AG04449 (cell line): ENCODE measurements at regions not wholly inside any gene's neighbourhood (a gene's known extent, or its start where the extent isn't known, plus 50 kb on each side); places are given as distances from the start of the nearest gene placed in this dataset.
"Not testable (repeated sequence)": the region's sequence is repeated elsewhere in the genome, so short reads cannot be mapped to it uniquely, and the experiment has no call there.

ENCODE experiments used
- CTCF ChIA-PET: fragments of 350-600 bp; formaldehyde crosslinking; extraction: SDS; loops from one replicate; lab custom pipeline; 2021; ENCODE audit warnings: antibody characterized with exemption; lab: Yijun Ruan, JAX
- POLR2A ChIA-PET: fragments of 400-600, 350-600 bp; formaldehyde crosslinking; extraction: SDS; loops from one replicate; lab custom pipeline; 2020; ENCODE audit warnings: antibody characterized with exemption, inconsistent platforms; lab: Yijun Ruan, JAX
- DNase-seq: peaks from one replicate; pipeline ENCODE4 v3.0.0-alpha.2; 2010; ENCODE audit warnings: low read depth, low spot score
- H3K4me3 ChIP-seq: 2 replicates; pipeline ENCODE4 v1.5.1; 2011; ENCODE audit warnings: low read depth, mild to moderate bottlenecking, control low read depth, low read length
- CTCF ChIP-seq: IDR thresholded peaks from one replicate; pipeline ENCODE4 v1.5.1; 2011; ENCODE audit warnings: mild to moderate bottlenecking, moderate library complexity, low read length, control low read depth, inconsistent platforms; ENCODE audit not compliant: insufficient read depth; ENCODE audit errors: missing control alignments

- H3K4me3 ChIP-seq, POLR2A ChIA-PET, DNase-seq, CTCF ChIA-PET: not testable (repeated sequence)
Measured at GRCh38 chr15:20002560-20002959, 539.0 kb downstream of the GOLGA6L6 start.

GRCh38 chr15:19996574-19997194 is 544.9 kb downstream of the GOLGA6L6 start:
- DNase-seq, H3K4me3 ChIP-seq, POLR2A ChIA-PET, CTCF ChIA-PET: not testable (repeated sequence)

GRCh38 chr15:19995296-19995695 is 546.3 kb downstream of the GOLGA6L6 start:
- H3K4me3 ChIP-seq, POLR2A ChIA-PET, DNase-seq, CTCF ChIA-PET: not testable (repeated sequence)

GRCh38 chr15:19992428-19992827 is 549.2 kb downstream of the GOLGA6L6 start:
- H3K4me3 ChIP-seq: no peak overlapping the region
- ChIA-PET CTCF (no interaction called here), POLR2A (no interaction called here)
- no peak for DNase-seq
- TF ChIP-seq CTCF: no peak

GRCh38 chr15:19988094-19988660 is 553.4 kb downstream of the GOLGA6L6 start:
- TF ChIP-seq CTCF: no peak
- ChIA-PET POLR2A (no interaction called here), CTCF (no interaction called here)
- no peak for DNase-seq
- no peak overlapping the region for H3K4me3 ChIP-seq

GRCh38 chr15:19987389-19988048 is 554.1 kb downstream of the GOLGA6L6 start:
- DNase-seq: no peak
- POLR2A ChIA-PET: no interaction called here
- H3K4me3 ChIP-seq: no peak overlapping the region
- TF ChIP-seq CTCF: no peak
- CTCF ChIA-PET: no interaction called here

- TF ChIP-seq CTCF: no peak
- no peak overlapping the region for H3K4me3 ChIP-seq
- no peak for DNase-seq
- ChIA-PET POLR2A (no interaction called here), CTCF (no interaction called here)
Measured at GRCh38 chr15:19984101-19984500, 557.5 kb downstream of the GOLGA6L6 start.

- H3K4me3 ChIP-seq: no peak overlapping the region
- ChIA-PET CTCF (no interaction called here), POLR2A (no interaction called here)
- no peak for DNase-seq
- TF ChIP-seq CTCF: no peak
Measured at GRCh38 chr15:19974998-19975397, 566.6 kb downstream of the GOLGA6L6 start.
